Peyer's patch (tissue), 4 donors: ENCODE measurements at regions not wholly inside any gene's neighbourhood (a gene's known extent, or its start where the extent isn't known, plus 50 kb on each side); places are given as distances from the start of the nearest gene placed in this dataset.

ENCODE experiments used
- DNase-seq, 3 donors: peaks; one replicate each; pipeline ENCODE4 v3.0.0-alpha.2; 2017 to 2019
- H3K27ac ChIP-seq, 4 donors: fragments of 200-600 bp; sonication (generic); one replicate each; pipeline ENCODE4 v1.5.1; 2016 to 2019
- H3K27me3 ChIP-seq, 2 donors: fragments of 200-600 bp; sonication (generic); one replicate each; pipeline ENCODE4 v1.5.1; 2019
- H3K36me3 ChIP-seq, 3 donors: fragments of 200-600 bp; sonication (generic); one replicate each; pipeline ENCODE4 v1.5.1; 2016 to 2019
- H3K4me1 ChIP-seq, 4 donors: fragments of 200-600 bp; sonication (generic); one replicate each; pipeline ENCODE4 v1.5.1; 2016 to 2019
- H3K4me3 ChIP-seq, 4 donors: fragments of 200-600 bp; sonication (generic); 1 replicate in 3 of 4; 2 replicates in 1 of 4; pipeline ENCODE4 v1.5.1; 2016 to 2019; ENCODE audit warnings: mild to moderate bottlenecking in 1 of 4
- H3K9me3 ChIP-seq, 4 donors: fragments of 200-600 bp; sonication (generic); one replicate each; pipeline ENCODE4 v1.5.1; 2016 to 2019; ENCODE audit warnings: mild to moderate bottlenecking in 1 of 4
- CTCF ChIP-seq, 6 experiments: fragments of 450-650 bp in 4 of 6; fragments of 200-600 bp in 2 of 6; sonication (generic) in 1 of 6; IDR thresholded peaks; one replicate each; pipeline ENCODE4 v1.5.1; 2017 to 2019; ENCODE audit warnings: antibody characterized with exemption in 6 of 6, mild to moderate bottlenecking in 3 of 6, moderate library complexity in 1 of 6
- POLR2A ChIP-seq, 2 donors: fragments of 450-650 bp; IDR thresholded peaks; one replicate each; pipeline ENCODE4 v1.5.1; 2017; ENCODE audit warnings: antibody characterized with exemption in 2 of 2, mild to moderate bottlenecking in 2 of 2, moderate library complexity in 2 of 2

DNA sequence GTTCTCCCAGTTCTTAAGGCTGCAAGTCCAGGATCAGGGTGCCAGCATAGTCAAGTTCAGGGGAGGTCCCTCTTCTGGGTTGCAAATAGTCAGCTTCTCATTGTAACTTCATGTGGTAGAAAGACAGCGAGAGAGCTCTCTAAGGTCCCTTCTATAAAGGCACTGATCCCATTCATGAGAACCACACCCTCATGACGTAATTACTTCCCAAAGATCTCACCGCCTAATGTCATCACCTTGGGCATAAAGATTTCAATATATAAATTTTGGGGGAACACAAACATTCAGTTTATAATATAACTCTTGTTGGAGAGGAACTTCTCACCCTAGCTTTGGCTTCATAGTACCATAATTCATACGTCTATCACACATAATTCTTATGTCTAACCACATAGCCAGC, 203.9 kb upstream of the VLDLR start:
- TF ChIP-seq POLR2A (IDR thresholded peaks at IDR 0.05) (no peak), CTCF (IDR thresholded peaks at IDR 0.05) (no peak)
- no peak for DNase-seq
- H3K36me3 ChIP-seq: no peaks in the 10 kb centered on the region
- H3K27me3 ChIP-seq: no peaks in the 10 kb centered on the region
- H3K27ac ChIP-seq: no peak overlapping the region
- H3K4me1 ChIP-seq: no peaks in the 10 kb centered on the region
- no peak overlapping the region for H3K4me3 ChIP-seq
- H3K9me3 ChIP-seq: no peaks in the 10 kb centered on the region

DNA sequence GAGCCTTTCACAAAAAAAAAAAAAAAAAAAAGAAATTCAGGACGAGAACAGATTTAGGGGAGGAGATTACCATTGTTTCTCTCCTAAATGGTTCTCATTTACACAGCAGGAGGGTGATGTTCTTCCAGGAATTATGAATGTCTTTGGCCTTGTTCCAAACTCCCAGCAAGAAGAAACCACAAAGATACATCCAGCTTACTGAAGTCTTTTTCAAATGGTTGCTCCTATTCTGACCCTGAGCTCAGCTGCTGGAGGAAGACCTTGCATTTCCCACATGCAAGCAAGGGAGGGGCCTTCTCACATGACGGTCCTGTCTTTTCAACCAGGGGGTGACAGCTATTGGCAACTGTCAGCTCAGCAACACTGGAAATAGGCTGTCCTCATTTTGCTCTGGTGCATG, 203.0 kb upstream of the VLDLR start:
- no peaks in the 10 kb centered on the region for H3K27me3 ChIP-seq
- H3K4me3 ChIP-seq: no peak overlapping the region
- no peaks in the 10 kb centered on the region for H3K9me3 ChIP-seq
- TF ChIP-seq CTCF (IDR thresholded peaks at IDR 0.05) (no peak), POLR2A (IDR thresholded peaks at IDR 0.05) (no peak)
- no peaks in the 10 kb centered on the region for H3K36me3 ChIP-seq
- no peak overlapping the region for H3K27ac ChIP-seq
- H3K4me1 ChIP-seq: no peaks in the 10 kb centered on the region
- no peak for DNase-seq

GRCh38 chr9:2419347-2419746, 202.2 kb upstream of the VLDLR start:
- no peak for TF ChIP-seq CTCF (IDR thresholded peaks at IDR 0.05)
- no peaks in the 10 kb centered on the region for H3K9me3 ChIP-seq
- H3K27ac ChIP-seq: no peak overlapping the region
- no peaks in the 10 kb centered on the region for H3K27me3 ChIP-seq
- DNase-seq: no peak
- H3K4me3 ChIP-seq: no peak overlapping the region
- H3K36me3 ChIP-seq: no peaks in the 10 kb centered on the region
- H3K4me1 ChIP-seq: no peaks in the 10 kb centered on the region

DNA sequence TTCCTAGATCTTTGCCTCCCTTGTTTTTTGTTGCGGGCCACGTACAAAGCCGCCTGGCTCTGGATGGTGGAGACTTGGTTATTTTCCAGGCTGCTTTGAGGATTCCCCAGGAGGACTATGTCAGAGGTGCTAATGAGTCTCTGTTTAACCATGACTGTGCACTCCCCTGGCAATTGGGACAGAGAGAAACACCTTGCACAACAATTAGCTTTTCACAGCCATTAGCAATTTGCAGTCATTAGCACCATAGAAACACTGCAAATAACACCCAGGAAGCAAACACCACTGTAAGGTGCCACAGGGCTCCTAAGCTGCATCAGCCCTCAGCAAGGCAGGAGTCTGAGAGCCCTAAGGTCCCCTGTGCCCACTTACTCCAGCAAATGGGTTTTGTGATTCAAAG, 201.0 kb upstream of the VLDLR start:
- TF ChIP-seq CTCF (IDR thresholded peaks at IDR 0.05): no peak
- TF ChIP-seq POLR2A (IDR thresholded peaks at IDR 0.05): no peak
- H3K27me3 ChIP-seq: no peaks in the 10 kb centered on the region
- H3K4me1 ChIP-seq: no peaks in the 10 kb centered on the region
- DNase-seq: no peak
- no peaks in the 10 kb centered on the region for H3K9me3 ChIP-seq
- H3K4me3 ChIP-seq: no peak overlapping the region
- H3K36me3 ChIP-seq: no peaks in the 10 kb centered on the region
- no peak overlapping the region for H3K27ac ChIP-seq

- no peaks in the 10 kb centered on the region for H3K27me3 ChIP-seq
- H3K36me3 ChIP-seq: no peaks in the 10 kb centered on the region
- TF ChIP-seq POLR2A (IDR thresholded peaks at IDR 0.05) (no peak), CTCF (IDR thresholded peaks at IDR 0.05) (no peak)
- no peaks in the 10 kb centered on the region for H3K4me1 ChIP-seq
- no peaks in the 10 kb centered on the region for H3K9me3 ChIP-seq
- DNase-seq: no peak
- peak overlapping the region in 1 of 4 donors; percentile 1 for H3K27ac ChIP-seq
- H3K4me3 ChIP-seq: no peak overlapping the region
Observed at GRCh38 chr9:2424619-2425033, 197.0 kb upstream of the VLDLR start.

DNA sequence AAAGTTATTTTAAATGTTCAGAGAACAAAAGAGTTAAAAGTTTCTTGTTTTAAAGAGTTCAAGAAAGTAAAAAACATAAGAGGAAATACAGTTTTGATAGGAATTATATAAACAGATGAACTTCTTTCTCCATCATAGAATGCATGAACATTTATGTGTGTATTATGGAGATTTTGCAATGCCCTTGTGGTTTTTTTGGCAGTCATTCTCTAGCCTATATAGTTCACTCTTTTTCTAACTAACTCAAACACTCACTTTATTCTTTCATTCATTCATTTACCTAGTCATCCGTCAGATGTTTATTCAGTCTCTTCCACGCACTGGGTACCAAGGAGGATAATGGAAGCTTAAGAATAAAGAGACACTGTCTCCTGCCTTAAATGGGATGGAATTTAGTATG, 195.9 kb upstream of the VLDLR start:
- Histone ChIP-seq H3K27me3 (no peaks in the 10 kb centered on the region), H3K27ac (no peak overlapping the region), H3K9me3 (no peaks in the 10 kb centered on the region), H3K4me3 (no peak overlapping the region), H3K4me1 (no peaks in the 10 kb centered on the region), H3K36me3 (no peaks in the 10 kb centered on the region)
- DNase-seq: no peak
- no peak for TF ChIP-seq CTCF (IDR thresholded peaks at IDR 0.05)
- TF ChIP-seq POLR2A (IDR thresholded peaks at IDR 0.05): no peak
